ENCODE measurements at regions not wholly inside any gene's neighbourhood (a gene's known extent, or its start where the extent isn't known, plus 50 kb on each side); places are given as distances from the start of the nearest gene placed in this dataset.

DNA sequence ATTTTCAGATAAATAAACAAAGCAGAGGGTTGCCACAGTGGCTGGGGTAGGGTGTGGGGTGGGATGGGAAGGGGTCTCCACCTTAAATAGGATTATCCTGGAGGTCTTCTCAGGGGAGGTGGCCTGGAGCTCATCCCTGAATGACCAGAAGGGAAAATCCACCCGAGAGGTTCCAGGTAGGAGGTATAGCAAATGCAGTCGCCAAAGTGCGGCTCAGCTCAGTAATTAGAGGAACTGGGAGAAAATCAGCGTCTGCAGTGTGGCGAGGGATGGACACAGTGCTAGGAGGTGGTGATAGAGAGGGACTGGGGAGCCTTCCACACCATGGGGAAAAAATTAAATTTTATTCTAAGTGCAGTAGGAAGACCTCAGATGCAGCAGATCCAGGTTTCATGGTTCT, 584.5 kb downstream of the MATN1 start:
- TF ChIP-seq POLR2A (IDR thresholded peaks at IDR 0.05; ENCODE audit: low read depth, low read length) (no peak), POLR2AphosphoS5 (IDR thresholded peaks at IDR 0.05; ENCODE audit: low read depth, low read length) (no peak), TAF1 (IDR thresholded peaks at IDR 0.05; ENCODE audit: low read depth, low read length) (no peak)
